Right atrium auricular region (tissue), 2 donors: ENCODE measurements at regions not wholly inside any gene's neighbourhood (a gene's known extent, or its start where the extent isn't known, plus 50 kb on each side); places are given as distances from the start of the nearest gene placed in this dataset.
A peak's percentile ranks its signal among the peaks of the same experiment; 100 is the strongest.

Experiments used
- DNase-seq: peaks from one replicate; pipeline ENCODE4 v3.0.0-alpha.2; 2019; ENCODE audit warnings: low spot score
- H3K27ac ChIP-seq, 2 donors: fragments of 200-600 bp; sonication (generic); 1 replicate in 1 of 2; 2 replicates in 1 of 2; pipeline ENCODE4 v1.5.1; 2016 to 2019
- H3K27me3 ChIP-seq, 2 donors: fragments of 200-600 bp; sonication (generic); one replicate each; pipeline versions ENCODE4 v1.5.1 to v1.6.0; 2017 to 2019
- H3K36me3 ChIP-seq: fragments of 200-600 bp; sonication (generic); one replicate; pipeline ENCODE4 v1.5.1; 2016
- H3K4me1 ChIP-seq, 2 donors: fragments of 200-600 bp; sonication (generic); one replicate each; pipeline versions ENCODE4 v1.5.1 to v1.6.0; 2017 to 2019
- H3K4me3 ChIP-seq, 2 donors: fragments of 200-600 bp; sonication (generic); 1 replicate in 1 of 2; 2 replicates in 1 of 2; pipeline ENCODE4 v1.5.1; 2017 to 2019; ENCODE audit warnings: mild to moderate bottlenecking in 1 of 2, moderate library complexity in 1 of 2
- H3K9me3 ChIP-seq, 2 donors: fragments of 200-600 bp; sonication (generic); one replicate each; pipeline ENCODE4 v1.5.1; 2019
- CTCF ChIP-seq, 2 donors: fragments of 200-600 bp; sonication (generic); IDR thresholded peaks; one replicate each; pipeline ENCODE4 v1.5.1; 2019; ENCODE audit warnings: antibody characterized with exemption in 2 of 2

DNA sequence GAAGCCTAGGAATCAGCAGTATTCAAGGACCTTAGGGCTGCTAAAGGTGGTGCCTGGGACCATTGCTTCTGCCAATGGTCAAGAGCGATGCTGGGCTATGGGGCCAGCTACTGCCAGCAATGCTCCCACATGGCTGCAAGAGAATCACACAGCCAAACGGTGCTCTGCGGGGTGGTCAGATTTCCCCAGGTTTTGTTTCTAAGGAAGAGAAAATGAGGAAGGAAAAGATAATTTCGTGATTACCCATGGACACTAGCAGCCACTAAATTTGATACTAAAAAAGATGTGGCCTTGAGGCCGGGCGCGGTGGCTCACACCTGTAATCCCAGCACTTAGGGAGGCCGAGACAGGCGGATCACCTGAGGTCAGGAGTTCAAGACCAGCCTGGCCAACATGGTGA, 83.0 kb downstream of the LYZL2 start:
- DNase-seq = no peak
- no peaks in the 10 kb centered on the region for H3K36me3 ChIP-seq
- no peaks in the 10 kb centered on the region for H3K27me3 ChIP-seq
- TF ChIP-seq CTCF (IDR thresholded peaks at IDR 0.05) = no peak
- no peak overlapping the region for H3K27ac ChIP-seq
- no peaks in the 10 kb centered on the region for H3K4me1 ChIP-seq
- H3K4me3 ChIP-seq = no peak overlapping the region
- no peaks in the 10 kb centered on the region for H3K9me3 ChIP-seq

GRCh38 chr10:30542895-30543288, 86.7 kb downstream of the LYZL2 start:
- H3K36me3 ChIP-seq = no peaks in the 10 kb centered on the region
- peaks cover 0 to 2% of the 10 kb centered on the region in 2 donors for H3K4me1 ChIP-seq
- H3K4me3 ChIP-seq = no peak overlapping the region
- no peak overlapping the region for H3K27ac ChIP-seq
- H3K9me3 ChIP-seq = no peaks in the 10 kb centered on the region
- DNase-seq = no peak
- no peaks in the 10 kb centered on the region for H3K27me3 ChIP-seq
- no peak for TF ChIP-seq CTCF (IDR thresholded peaks at IDR 0.05)

DNA sequence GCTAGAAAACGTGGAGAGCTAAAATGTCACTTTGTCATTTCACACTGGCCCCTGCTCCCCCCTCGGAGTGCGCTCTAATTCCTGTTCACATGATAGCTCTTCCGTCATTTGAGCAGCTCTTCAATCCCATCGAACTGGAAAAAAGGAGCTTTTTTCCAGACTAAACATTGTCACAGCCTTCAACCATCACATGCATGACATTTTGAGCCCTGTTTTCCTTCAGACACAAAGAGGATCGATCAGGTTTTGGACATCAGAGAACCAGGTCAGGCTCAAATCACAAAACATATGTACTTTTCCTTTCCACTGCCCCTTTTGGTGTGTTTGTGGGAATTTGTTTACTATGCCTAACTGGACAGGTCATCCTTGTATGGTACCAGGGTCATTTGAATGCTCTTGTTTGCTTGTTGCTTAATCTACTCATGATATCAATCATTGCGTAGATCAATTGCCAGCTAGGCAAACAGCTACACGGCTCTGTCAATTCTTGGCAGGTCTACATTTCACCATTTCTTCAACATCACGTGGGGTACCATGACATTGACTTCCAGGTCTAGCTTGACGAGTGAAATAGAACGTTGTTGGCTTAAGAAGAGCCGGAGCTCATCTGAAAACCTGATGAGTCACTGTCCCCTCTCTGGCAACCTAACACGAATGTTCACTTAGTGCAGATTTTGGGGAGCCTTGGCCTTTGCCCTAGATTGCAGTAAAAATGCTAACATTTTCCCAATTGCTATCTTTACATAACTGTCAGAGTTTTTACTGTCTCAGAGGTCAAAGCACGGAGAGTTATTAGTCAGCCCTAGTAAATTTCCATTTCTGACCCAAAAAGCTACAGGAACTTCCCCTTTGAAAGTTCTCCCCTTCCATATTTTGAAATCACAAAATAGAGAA, 87.3 kb downstream of the LYZL2 start:
- Histone ChIP-seq H3K4me3 (no peak overlapping the region), H3K4me1 (peaks cover 0 to 9% of the 10 kb centered on the region in 2 donors)
- no peak for TF ChIP-seq CTCF (IDR thresholded peaks at IDR 0.05)

GRCh38 chr10:30540276-30540675, 89.3 kb downstream of the LYZL2 start:
- H3K4me1 ChIP-seq = peaks cover 0 to 16% of the 10 kb centered on the region in 2 donors
- no peaks in the 10 kb centered on the region for H3K27me3 ChIP-seq
- H3K36me3 ChIP-seq = no peaks in the 10 kb centered on the region
- H3K9me3 ChIP-seq = no peaks in the 10 kb centered on the region
- no peak overlapping the region for H3K27ac ChIP-seq
- no peak for TF ChIP-seq CTCF (IDR thresholded peaks at IDR 0.05)
- no peak for DNase-seq
- no peak overlapping the region for H3K4me3 ChIP-seq

More for the DNA sequence above, 87.3 kb downstream of the LYZL2 start:
- no peaks in the 10 kb centered on the region for H3K27me3 ChIP-seq
- peak overlapping the region in 1 of 2 donors; percentile 31 for H3K27ac ChIP-seq
- DNase-seq = no peak
- H3K36me3 ChIP-seq = no peaks in the 10 kb centered on the region
- no peaks in the 10 kb centered on the region for H3K9me3 ChIP-seq

GRCh38 chr10:30538086-30538485, 91.5 kb downstream of the LYZL2 start:
- no peak for DNase-seq
- no peak for TF ChIP-seq CTCF (IDR thresholded peaks at IDR 0.05)
- peak overlapping the region; percentile 46 to 63 for H3K27ac ChIP-seq
- peaks cover 0 to 16% of the 10 kb centered on the region in 2 donors for H3K4me1 ChIP-seq
- H3K27me3 ChIP-seq = no peaks in the 10 kb centered on the region
- no peaks in the 10 kb centered on the region for H3K9me3 ChIP-seq
- H3K4me3 ChIP-seq = no peak overlapping the region
- H3K36me3 ChIP-seq = no peaks in the 10 kb centered on the region
